ENCODE measurements at regions not wholly inside any gene's neighbourhood (a gene's known extent, or its start where the extent isn't known, plus 50 kb on each side); places are given as distances from the start of the nearest gene placed in this dataset.

- H3K79me2 ChIP-seq (ENCODE audit: low read length), result no peaks in the 10 kb centered on the region
- no peaks in the 10 kb centered on the region for H3K36me3 ChIP-seq (ENCODE audit: low read depth, low read length)
- H4K20me1 ChIP-seq (ENCODE audit: low read length), result no peaks in the 10 kb centered on the region
- no peaks in the 10 kb centered on the region for H3K27me3 ChIP-seq (ENCODE audit: low read length)
- intact Hi-C loops (cut with micrococcal nuclease), result no loop called here
- POLR2A ChIA-PET (ENCODE audit: unreplicated experiment), result no interaction called here
- no peak overlapping the region for H3K27ac ChIP-seq (ENCODE audit: low read length)
- DNase-seq (peak; percentile 19), ATAC-seq (no peak)
- H3F3A ChIP-seq (ENCODE audit: low read length, unreplicated experiment), result no peaks in the 10 kb centered on the region
- H3K9ac ChIP-seq (ENCODE audit: low read length), result no peak overlapping the region
- no peak overlapping the region for H2AFZ ChIP-seq (ENCODE audit: low read length)
- no peaks in the 10 kb centered on the region for H3K9me2 ChIP-seq (replicated peaks; ENCODE audit: low read length)
- no peaks in the 10 kb centered on the region for H3K4me1 ChIP-seq (ENCODE audit: insufficient read depth, low read length)
- H3K4me2 ChIP-seq (ENCODE audit: low read length), result no peak overlapping the region
- CTCF ChIA-PET, result no interaction called here
- BruUV-seq (replicated peaks), result no TSS peak
- no peak overlapping the region for H3K4me3 ChIP-seq (ENCODE audit: low read length)
- TF ChIP-seq EZH2 (IDR thresholded peaks at IDR 0.05; ENCODE audit: low read length, unreplicated experiment) (no peak), CTCF (conservative IDR thresholded peaks at IDR 0.05; ENCODE audit: low read depth, low read length) (no peak), EZH2phosphoT487 (IDR thresholded peaks at IDR 0.05; ENCODE audit: borderline replicate concordance, low read length) (no peak)
- no peaks in the 10 kb centered on the region for H3K9me3 ChIP-seq (ENCODE audit: low read length)
These were observed 591.7 kb upstream of the PTPRD start for GRCh38 chr9:11204521-11204920.

GRCh38 chr9:11206925-11207324 lies 594.1 kb upstream of the PTPRD start:
- no peak overlapping the region for H3K4me2 ChIP-seq (ENCODE audit: low read length)
- no peaks in the 10 kb centered on the region for H3K79me2 ChIP-seq (ENCODE audit: low read length)
- H3K4me1 ChIP-seq (ENCODE audit: insufficient read depth, low read length), result no peaks in the 10 kb centered on the region
- no TSS peak for BruUV-seq (replicated peaks)
- intact Hi-C loops (cut with micrococcal nuclease), result no loop called here
- no peaks in the 10 kb centered on the region for H3K36me3 ChIP-seq (ENCODE audit: low read depth, low read length)
- no peaks in the 10 kb centered on the region for H3K27me3 ChIP-seq (ENCODE audit: low read length)
- no peak overlapping the region for H3K9ac ChIP-seq (ENCODE audit: low read length)
- no peaks in the 10 kb centered on the region for H3F3A ChIP-seq (ENCODE audit: low read length, unreplicated experiment)
- no peak overlapping the region for H2AFZ ChIP-seq (ENCODE audit: low read length)
- no peak for DNase-seq
- H3K4me3 ChIP-seq (ENCODE audit: low read length), result no peak overlapping the region
- POLR2A ChIA-PET (ENCODE audit: unreplicated experiment), result no interaction called here
- H4K20me1 ChIP-seq (ENCODE audit: low read length), result no peaks in the 10 kb centered on the region
- CTCF ChIA-PET, result no interaction called here
- TF ChIP-seq EZH2 (IDR thresholded peaks at IDR 0.05; ENCODE audit: low read length, unreplicated experiment), result no peak
- no peak for TF ChIP-seq EZH2phosphoT487 (IDR thresholded peaks at IDR 0.05; ENCODE audit: borderline replicate concordance, low read length)
- TF ChIP-seq CTCF (conservative IDR thresholded peaks at IDR 0.05; ENCODE audit: low read depth, low read length), result no peak
- H3K9me3 ChIP-seq (ENCODE audit: low read length), result no peaks in the 10 kb centered on the region
- H3K9me2 ChIP-seq (replicated peaks; ENCODE audit: low read length), result no peaks in the 10 kb centered on the region
- ATAC-seq, result no peak
- H3K27ac ChIP-seq (ENCODE audit: low read length), result no peak overlapping the region

- H3K4me1 ChIP-seq (ENCODE audit: insufficient read depth, low read length), result no peaks in the 10 kb centered on the region
- ChIA-PET CTCF (no interaction called here), POLR2A (ENCODE audit: unreplicated experiment) (no interaction called here)
- H3K27me3 ChIP-seq (ENCODE audit: low read length), result no peaks in the 10 kb centered on the region
- no peak overlapping the region for H3K4me3 ChIP-seq (ENCODE audit: low read length)
- H4K20me1 ChIP-seq (ENCODE audit: low read length), result no peaks in the 10 kb centered on the region
- no peak overlapping the region for H3K4me2 ChIP-seq (ENCODE audit: low read length)
- no peaks in the 10 kb centered on the region for H3F3A ChIP-seq (ENCODE audit: low read length, unreplicated experiment)
- H3K9me2 ChIP-seq (replicated peaks; ENCODE audit: low read length), result no peaks in the 10 kb centered on the region
- no peaks in the 10 kb centered on the region for H3K36me3 ChIP-seq (ENCODE audit: low read depth, low read length)
- no peak for DNase-seq
- no peaks in the 10 kb centered on the region for H3K9me3 ChIP-seq (ENCODE audit: low read length)
- H3K27ac ChIP-seq (ENCODE audit: low read length), result no peak overlapping the region
- no peak overlapping the region for H3K9ac ChIP-seq (ENCODE audit: low read length)
- BruUV-seq (replicated peaks), result no TSS peak
- no peaks in the 10 kb centered on the region for H3K79me2 ChIP-seq (ENCODE audit: low read length)
- no peak overlapping the region for H2AFZ ChIP-seq (ENCODE audit: low read length)
- no peak for TF ChIP-seq EZH2phosphoT487 (IDR thresholded peaks at IDR 0.05; ENCODE audit: borderline replicate concordance, low read length)
- no peak for TF ChIP-seq CTCF (conservative IDR thresholded peaks at IDR 0.05; ENCODE audit: low read depth, low read length)
- no peak for TF ChIP-seq EZH2 (IDR thresholded peaks at IDR 0.05; ENCODE audit: low read length, unreplicated experiment)
- intact Hi-C loops (cut with micrococcal nuclease), result no loop called here
- no peak for ATAC-seq
These were observed 620.9 kb upstream of the PTPRD start for GRCh38 chr9:11233696-11234095.
